Panc1 (cell line): ENCODE measurements at regions not wholly inside any gene's neighbourhood (a gene's known extent, or its start where the extent isn't known, plus 50 kb on each side); places are given as distances from the start of the nearest gene placed in this dataset.

Experiments
- CTCF ChIP-seq: fragments of 450-650 bp; IDR thresholded peaks from 2 replicates; pipeline ENCODE4 v1.5.1; 2017; ENCODE audit warnings: mild to moderate bottlenecking
- POLR2AphosphoS5 ChIP-seq: IDR thresholded peaks from 2 replicates; pipeline ENCODE4 v1.6.1; 2012; ENCODE audit warnings: mild to moderate bottlenecking, low read depth, low read length, moderate library complexity
- REST ChIP-seq, 2 experiments: IDR thresholded peaks; 2 replicates each; pipeline ENCODE4 v1.6.1; 2011 to 2012; ENCODE audit warnings: low read depth in 2 of 2, control low read depth in 1 of 2, low read length in 1 of 2, mild to moderate bottlenecking in 1 of 2, moderate library complexity in 1 of 2; ENCODE audit not compliant: insufficient read depth in 1 of 2
- SIN3A ChIP-seq: IDR thresholded peaks from 2 replicates; pipeline ENCODE4 v1.6.1; 2012; ENCODE audit warnings: low read depth, mild to moderate bottlenecking, low read length, moderate library complexity, borderline replicate concordance; ENCODE audit not compliant: insufficient read depth

- TF ChIP-seq CTCF (no peak), POLR2AphosphoS5 (no peak), REST (IDR thresholded peaks at IDR 0.05; ENCODE audit: insufficient read depth in 1 of 2, low read depth in 2 of 2, low read length in 1 of 2) (no peak), SIN3A (no peak)
Measured at GRCh38 chr2:464562-465309, 176.8 kb upstream of the ALKAL2 start.
